Choroid plexus epithelial cell (primary cell): ENCODE measurements at regions not wholly inside any gene's neighbourhood (a gene's known extent, or its start where the extent isn't known, plus 50 kb on each side); places are given as distances from the start of the nearest gene placed in this dataset.

Experiments
- DNase-seq: peaks from one replicate; pipeline ENCODE4 v3.0.0-alpha.2; 2010; ENCODE audit warnings: low read depth
- H3K4me3 ChIP-seq: 2 replicates; pipeline ENCODE4 v1.5.1; 2011; ENCODE audit warnings: low read depth, mild to moderate bottlenecking, control low read depth, low read length, moderate library complexity
- TF ChIP-seq, protein P1 (sequence below): conservative IDR thresholded peaks from 2 replicates; pipeline ENCODE4 v1.5.1; 2011; ENCODE audit warnings: low read depth, mild to moderate bottlenecking, control low read depth, inconsistent platforms, low read length, moderate library complexity

DNA sequence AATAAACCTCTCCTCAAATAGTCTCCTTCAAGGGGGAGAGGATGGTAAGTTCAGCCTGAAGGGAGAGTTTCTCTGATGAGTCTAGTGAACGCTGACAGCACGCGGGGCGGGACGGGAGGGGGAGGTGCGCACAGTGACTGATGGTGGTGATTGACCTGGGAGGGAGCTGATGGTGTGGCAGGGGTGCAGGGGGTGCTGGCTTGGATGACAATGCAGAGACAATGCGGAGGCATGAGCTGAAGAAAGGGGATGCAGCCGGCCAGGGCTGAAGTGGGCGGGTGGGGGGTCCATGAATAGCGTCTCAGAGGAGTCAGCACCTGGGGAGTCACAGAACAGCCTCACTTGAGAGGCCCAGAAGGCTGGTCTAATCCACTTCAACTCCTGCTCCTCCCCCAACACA is 142.5 kb upstream of the PJA1 start:
- H3K4me3 ChIP-seq: no peak overlapping the region
- TF ChIP-seq, protein P1, sequence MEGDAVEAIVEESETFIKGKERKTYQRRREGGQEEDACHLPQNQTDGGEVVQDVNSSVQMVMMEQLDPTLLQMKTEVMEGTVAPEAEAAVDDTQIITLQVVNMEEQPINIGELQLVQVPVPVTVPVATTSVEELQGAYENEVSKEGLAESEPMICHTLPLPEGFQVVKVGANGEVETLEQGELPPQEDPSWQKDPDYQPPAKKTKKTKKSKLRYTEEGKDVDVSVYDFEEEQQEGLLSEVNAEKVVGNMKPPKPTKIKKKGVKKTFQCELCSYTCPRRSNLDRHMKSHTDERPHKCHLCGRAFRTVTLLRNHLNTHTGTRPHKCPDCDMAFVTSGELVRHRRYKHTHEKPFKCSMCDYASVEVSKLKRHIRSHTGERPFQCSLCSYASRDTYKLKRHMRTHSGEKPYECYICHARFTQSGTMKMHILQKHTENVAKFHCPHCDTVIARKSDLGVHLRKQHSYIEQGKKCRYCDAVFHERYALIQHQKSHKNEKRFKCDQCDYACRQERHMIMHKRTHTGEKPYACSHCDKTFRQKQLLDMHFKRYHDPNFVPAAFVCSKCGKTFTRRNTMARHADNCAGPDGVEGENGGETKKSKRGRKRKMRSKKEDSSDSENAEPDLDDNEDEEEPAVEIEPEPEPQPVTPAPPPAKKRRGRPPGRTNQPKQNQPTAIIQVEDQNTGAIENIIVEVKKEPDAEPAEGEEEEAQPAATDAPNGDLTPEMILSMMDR: no peak

DNA sequence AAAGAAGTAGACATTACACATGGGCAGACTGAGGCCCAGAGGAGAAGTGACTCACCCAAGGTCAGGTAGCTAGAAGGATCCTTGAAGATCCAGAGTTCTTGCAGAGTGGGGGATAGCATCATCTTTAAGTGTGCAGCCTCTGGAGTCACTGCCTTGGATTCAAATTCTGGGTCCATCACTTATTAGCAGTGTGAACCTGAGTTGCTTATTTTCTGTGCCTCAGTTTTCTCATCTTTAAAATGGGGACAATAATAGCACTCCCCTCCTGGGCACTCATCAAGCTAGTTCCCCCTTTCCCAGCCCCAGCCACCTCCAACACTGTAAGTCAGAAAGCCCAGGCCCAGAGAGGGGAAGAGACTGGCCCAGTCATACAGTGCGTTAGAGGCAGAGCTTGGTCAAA is 141.8 kb upstream of the PJA1 start:
- H3K4me3 ChIP-seq: no peak overlapping the region
- TF ChIP-seq, protein P1: no peak
- DNase-seq: no peak

More for the DNA sequence above, 142.5 kb upstream of the PJA1 start:
- no peak for DNase-seq

DNA sequence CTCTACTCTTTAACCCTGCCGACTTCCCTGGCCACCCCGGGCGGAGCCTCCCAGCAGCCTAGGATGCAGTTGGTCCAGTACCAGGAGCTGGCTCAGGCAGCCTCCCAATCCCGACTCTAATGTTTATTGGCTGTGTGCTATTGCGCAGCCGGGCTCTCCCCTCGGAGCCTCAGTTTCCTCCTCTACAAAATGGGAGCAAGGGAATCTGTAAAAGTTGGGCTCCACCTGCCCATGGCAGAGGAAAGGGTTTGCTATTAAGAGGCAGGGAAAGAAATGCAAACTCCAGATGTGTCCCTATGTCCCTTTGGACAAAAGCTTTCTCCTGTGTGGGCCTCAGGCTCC is 140.8 kb upstream of the PJA1 start:
- no peak for DNase-seq
- H3K4me3 ChIP-seq: no peak overlapping the region
- TF ChIP-seq, protein P1: no peak

DNA sequence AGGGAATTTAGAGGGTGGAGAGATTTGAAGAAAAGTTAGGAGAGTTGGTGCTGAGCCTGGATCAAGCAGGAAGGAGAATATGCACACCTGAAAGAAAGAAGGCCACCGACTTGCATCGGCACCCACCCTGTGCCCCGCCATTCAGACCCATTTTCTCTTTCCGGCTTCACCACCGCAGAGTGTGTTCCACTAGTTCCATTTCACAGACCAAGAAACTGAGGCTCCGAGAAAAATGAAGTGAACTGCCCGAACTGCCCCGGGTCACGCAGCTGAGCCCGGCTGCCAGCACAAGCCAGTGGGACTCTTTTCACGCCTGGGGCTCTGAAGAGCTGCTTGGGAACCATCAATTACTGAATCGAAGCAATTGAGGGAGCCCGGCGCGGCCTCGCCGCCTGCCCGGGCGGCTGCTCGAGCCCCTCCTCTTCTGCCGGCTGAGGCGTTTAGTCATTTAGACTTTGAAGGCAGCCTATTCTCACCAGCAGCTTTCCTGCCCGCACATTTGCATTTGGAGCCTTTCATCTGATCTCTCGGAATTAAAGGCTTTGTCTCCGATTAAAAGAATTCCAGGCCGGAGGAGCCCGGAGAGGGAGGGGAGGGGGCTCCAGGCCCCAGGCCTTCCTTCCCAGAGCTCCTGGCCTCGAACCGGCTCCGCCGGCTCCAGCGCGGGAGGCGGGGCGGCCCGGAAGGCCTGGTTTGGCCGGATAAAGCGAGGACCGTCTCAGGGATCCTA is 140.2 kb upstream of the PJA1 start:
- TF ChIP-seq, protein P1: no peak
- H3K4me3 ChIP-seq: no peak overlapping the region
- no peak for DNase-seq

DNA sequence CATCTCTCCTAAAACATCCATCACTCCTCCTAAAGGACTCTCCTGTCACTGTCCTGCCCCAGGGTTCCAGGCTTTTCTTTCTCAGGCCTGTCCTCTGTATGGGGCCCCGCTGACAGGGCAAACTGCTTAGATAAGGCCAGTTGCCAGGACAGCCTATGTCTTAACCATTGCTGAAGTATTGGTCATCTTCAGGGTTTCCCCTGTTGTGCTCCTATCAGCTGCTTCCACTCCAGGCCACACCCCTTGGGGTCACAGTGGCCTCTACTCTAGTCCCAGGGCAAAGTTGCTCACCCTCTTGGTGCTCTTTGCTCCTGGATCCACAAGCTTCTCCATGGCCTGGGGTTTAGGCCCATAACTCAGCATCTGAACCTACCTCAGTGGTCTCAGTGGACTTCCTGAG is 138.0 kb upstream of the PJA1 start:
- TF ChIP-seq, protein P1: no peak
- DNase-seq: no peak
- no peak overlapping the region for H3K4me3 ChIP-seq

DNA sequence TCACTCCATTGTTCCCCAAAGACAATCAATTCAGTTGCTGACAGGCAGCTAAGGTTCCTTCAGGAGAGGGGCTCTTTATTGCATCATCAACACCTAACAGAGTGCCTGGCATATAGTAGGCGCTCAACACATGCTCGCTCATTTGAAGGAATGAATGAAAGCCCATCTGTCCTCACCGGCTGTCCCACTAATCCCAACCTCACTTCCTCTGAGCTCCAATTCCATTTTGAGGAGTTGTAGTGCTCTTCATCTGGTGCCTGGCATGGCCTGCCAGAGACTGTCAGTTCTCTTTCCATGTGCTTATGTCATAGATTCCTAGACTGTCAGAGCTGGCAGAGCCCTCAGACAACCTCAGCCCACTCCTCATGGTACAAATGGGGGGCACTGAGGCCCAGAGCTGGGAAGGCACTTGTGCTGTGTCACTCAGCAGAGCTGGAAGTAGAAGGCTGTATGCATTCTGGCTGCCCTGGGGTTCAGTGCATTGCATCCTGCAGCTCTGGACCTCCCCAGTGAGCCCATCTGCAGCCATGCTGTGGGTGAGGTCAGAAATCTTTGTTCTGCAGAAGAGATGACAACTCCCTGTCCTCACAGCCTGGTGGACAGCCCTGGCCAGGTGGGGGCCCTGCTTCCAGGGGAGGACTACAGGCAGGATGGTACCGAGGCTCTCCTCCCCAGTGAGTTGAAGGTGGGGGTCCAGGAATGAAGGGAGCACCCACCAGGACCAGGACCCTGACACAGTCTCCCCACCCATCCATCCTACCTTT is 134.9 kb upstream of the PJA1 start:
- TF ChIP-seq, protein P1: no peak
- H3K4me3 ChIP-seq: no peak overlapping the region
- no peak for DNase-seq

DNA sequence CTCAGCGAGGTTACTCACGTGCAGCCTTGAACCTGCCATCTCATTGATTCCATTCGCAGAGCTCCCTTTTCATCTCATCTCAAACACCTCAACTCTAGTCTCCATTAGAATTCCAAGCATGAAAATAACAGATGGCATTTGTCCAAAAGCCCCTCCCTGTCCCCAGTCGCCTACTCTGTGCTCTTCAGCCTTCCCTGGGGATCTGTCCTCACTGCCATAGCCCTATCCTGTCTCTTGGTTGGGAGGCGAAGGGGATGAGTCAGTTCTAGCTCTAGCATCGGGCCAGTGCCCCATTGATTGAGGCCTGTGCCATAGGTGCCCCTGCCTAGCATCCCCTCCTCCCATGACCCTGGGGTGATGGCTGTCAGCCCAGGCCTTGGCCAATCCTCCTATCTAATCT is 134.0 kb upstream of the PJA1 start:
- H3K4me3 ChIP-seq: no peak overlapping the region
- TF ChIP-seq, protein P1: no peak
- DNase-seq: no peak
